ENCODE measurements at regions not wholly inside any gene's neighbourhood (a gene's known extent, or its start where the extent isn't known, plus 50 kb on each side); places are given as distances from the start of the nearest gene placed in this dataset.

DNA sequence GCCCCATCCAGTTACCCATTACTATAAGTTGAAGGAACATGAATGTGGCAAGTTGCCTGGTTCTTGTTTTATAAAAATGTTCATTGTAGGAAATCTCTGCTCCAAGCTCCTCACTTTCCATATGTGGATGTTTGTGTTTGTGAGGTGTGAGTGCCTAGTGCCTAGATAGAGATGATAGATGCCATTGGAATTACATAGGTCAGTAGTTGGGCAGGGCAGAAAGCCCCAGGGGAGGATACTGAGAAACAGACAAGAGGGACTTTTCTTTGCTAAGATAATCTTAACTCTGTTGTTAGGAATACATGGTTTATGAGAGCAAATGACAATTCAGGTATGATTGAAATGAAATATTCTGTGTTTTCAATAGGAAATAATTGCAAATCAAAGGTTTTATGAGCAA is 226.3 kb upstream of the GRIP1 start:
- TF ChIP-seq, protein P1, sequence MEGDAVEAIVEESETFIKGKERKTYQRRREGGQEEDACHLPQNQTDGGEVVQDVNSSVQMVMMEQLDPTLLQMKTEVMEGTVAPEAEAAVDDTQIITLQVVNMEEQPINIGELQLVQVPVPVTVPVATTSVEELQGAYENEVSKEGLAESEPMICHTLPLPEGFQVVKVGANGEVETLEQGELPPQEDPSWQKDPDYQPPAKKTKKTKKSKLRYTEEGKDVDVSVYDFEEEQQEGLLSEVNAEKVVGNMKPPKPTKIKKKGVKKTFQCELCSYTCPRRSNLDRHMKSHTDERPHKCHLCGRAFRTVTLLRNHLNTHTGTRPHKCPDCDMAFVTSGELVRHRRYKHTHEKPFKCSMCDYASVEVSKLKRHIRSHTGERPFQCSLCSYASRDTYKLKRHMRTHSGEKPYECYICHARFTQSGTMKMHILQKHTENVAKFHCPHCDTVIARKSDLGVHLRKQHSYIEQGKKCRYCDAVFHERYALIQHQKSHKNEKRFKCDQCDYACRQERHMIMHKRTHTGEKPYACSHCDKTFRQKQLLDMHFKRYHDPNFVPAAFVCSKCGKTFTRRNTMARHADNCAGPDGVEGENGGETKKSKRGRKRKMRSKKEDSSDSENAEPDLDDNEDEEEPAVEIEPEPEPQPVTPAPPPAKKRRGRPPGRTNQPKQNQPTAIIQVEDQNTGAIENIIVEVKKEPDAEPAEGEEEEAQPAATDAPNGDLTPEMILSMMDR (IDR thresholded peaks at IDR 0.05), result no peak
- no peak for TF ChIP-seq POLR2A (IDR thresholded peaks at IDR 0.05)

Measured in lower leg skin (tissue), 3 donors.